Type B pancreatic cell (in vitro differentiated cells): ENCODE measurements at regions not wholly inside any gene's neighbourhood (a gene's known extent, or its start where the extent isn't known, plus 50 kb on each side); places are given as distances from the start of the nearest gene placed in this dataset.

ENCODE experiments used
- DNase-seq: peaks from one replicate; pipeline ENCODE4 v3.0.0; 2021; ENCODE audit warnings: mixed read lengths; ENCODE audit not compliant: unreplicated experiment; ENCODE audit errors: extremely low spot score
- H3K27ac Mint-ChIP-seq: 2 replicates; pipeline ENCODE4 v1.8.0; 2021; ENCODE audit warnings: mild to moderate bottlenecking, mixed read lengths
- H3K27me3 Mint-ChIP-seq: 2 replicates; pipeline ENCODE4 v1.8.0; 2021; ENCODE audit warnings: mixed read lengths
- H3K36me3 Mint-ChIP-seq: 2 replicates; pipeline ENCODE4 v1.8.0; 2021; ENCODE audit warnings: mixed read lengths
- H3K4me1 Mint-ChIP-seq: one replicate; pipeline ENCODE4 v1.8.0; 2021; ENCODE audit warnings: mixed read lengths; ENCODE audit not compliant: unreplicated experiment
- H3K4me3 Mint-ChIP-seq: 2 replicates; pipeline ENCODE4 v1.8.0; 2021; ENCODE audit warnings: mild to moderate bottlenecking, mixed read lengths
- H3K9me3 Mint-ChIP-seq: 2 replicates; pipeline ENCODE4 v1.8.0; 2021; ENCODE audit warnings: mixed read lengths
- TF ChIP-seq, protein P1 (sequence below): fragments of 200-600 bp; sonication (generic); conservative IDR thresholded peaks from 2 replicates; pipeline ENCODE4 v1.5.0; 2021; ENCODE audit warnings: antibody characterized with exemption, mild to moderate bottlenecking

DNA sequence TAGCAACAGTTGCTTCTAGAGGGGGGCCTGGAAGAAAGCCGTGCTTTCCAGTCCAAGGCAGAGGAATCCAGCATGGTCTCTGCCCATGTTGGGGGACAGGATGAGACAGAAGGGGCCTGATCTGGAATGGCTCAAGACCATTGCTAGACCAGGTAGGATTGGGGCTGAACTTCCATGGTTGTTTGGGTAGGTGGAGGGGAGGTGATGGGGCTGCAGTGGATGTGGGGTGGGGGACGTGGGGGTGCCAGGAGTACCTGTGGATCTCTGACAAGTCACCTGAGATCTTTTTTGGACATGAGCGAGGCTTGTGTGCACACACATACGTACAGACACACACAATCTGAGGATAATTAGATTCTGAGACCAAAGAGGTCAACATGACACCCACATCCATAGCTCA is 228.7 kb upstream of the SKOR2 start:
- no peak for DNase-seq
- no peak overlapping the region for H3K4me3 Mint-ChIP-seq
- H3K27me3 Mint-ChIP-seq: peaks cover 35% of the 10 kb centered on the region
- TF ChIP-seq, protein P1, sequence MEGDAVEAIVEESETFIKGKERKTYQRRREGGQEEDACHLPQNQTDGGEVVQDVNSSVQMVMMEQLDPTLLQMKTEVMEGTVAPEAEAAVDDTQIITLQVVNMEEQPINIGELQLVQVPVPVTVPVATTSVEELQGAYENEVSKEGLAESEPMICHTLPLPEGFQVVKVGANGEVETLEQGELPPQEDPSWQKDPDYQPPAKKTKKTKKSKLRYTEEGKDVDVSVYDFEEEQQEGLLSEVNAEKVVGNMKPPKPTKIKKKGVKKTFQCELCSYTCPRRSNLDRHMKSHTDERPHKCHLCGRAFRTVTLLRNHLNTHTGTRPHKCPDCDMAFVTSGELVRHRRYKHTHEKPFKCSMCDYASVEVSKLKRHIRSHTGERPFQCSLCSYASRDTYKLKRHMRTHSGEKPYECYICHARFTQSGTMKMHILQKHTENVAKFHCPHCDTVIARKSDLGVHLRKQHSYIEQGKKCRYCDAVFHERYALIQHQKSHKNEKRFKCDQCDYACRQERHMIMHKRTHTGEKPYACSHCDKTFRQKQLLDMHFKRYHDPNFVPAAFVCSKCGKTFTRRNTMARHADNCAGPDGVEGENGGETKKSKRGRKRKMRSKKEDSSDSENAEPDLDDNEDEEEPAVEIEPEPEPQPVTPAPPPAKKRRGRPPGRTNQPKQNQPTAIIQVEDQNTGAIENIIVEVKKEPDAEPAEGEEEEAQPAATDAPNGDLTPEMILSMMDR: no peak
- no peaks in the 10 kb centered on the region for H3K9me3 Mint-ChIP-seq
- no peak overlapping the region for H3K27ac Mint-ChIP-seq
- no peaks in the 10 kb centered on the region for H3K36me3 Mint-ChIP-seq
- H3K4me1 Mint-ChIP-seq: no peaks in the 10 kb centered on the region

DNA sequence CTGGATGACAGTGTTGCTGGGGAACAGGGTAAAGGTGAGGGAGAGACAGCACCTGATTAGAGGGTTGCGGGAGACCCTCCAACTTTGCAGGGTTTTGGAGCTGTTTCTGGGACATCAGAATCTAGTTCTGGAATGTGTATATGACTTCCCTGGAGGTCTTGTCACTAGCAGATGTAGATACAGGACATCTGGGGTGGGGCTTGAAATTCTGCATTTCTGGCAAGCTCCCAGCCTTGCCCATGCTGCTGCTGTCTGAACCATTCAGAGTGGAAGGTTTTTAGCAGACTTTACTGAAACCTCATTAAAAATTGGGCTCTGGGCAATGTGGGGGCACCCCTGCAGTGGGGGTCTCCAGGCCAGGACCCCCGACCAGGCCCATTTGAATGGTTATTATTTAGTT is 220.3 kb upstream of the SKOR2 start:
- no peak for DNase-seq
- TF ChIP-seq, protein P1: no peak
- no peaks in the 10 kb centered on the region for H3K36me3 Mint-ChIP-seq
- no peaks in the 10 kb centered on the region for H3K9me3 Mint-ChIP-seq
- H3K27me3 Mint-ChIP-seq: peaks cover 26% of the 10 kb centered on the region
- no peak overlapping the region for H3K4me3 Mint-ChIP-seq
- no peak overlapping the region for H3K27ac Mint-ChIP-seq
- H3K4me1 Mint-ChIP-seq: no peaks in the 10 kb centered on the region

GRCh38 chr18:47470941-47471340 is 219.5 kb upstream of the SKOR2 start:
- Mint-ChIP-seq H3K4me3 (no peak overlapping the region), H3K9me3 (no peaks in the 10 kb centered on the region), H3K36me3 (no peaks in the 10 kb centered on the region), H3K27me3 (peaks cover 18% of the 10 kb centered on the region), H3K27ac (no peak overlapping the region), H3K4me1 (no peaks in the 10 kb centered on the region)
- TF ChIP-seq, protein P1: no peak
- no peak for DNase-seq

DNA sequence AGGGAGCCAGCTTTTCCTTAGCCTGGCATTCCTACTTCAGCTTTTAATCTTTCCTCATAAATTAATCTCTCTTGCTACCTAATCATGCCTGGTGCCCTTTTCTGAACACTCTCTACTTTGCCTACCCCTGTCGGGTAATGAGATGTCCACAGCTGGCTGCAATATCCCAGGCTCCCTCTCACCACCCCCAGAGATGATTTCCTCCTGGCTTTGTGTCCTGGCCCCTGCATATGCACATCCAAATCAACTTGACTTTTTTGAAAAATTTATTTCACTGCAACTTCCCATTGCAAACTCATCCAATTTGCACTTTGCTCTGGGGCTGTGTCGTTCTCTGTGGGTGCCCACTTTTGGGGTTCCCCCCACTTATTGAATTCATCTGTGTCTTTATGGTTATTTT is 218.1 kb upstream of the SKOR2 start:
- no peaks in the 10 kb centered on the region for H3K9me3 Mint-ChIP-seq
- no peak overlapping the region for H3K27ac Mint-ChIP-seq
- DNase-seq: no peak
- no peaks in the 10 kb centered on the region for H3K36me3 Mint-ChIP-seq
- no peaks in the 10 kb centered on the region for H3K4me1 Mint-ChIP-seq
- no peak overlapping the region for H3K4me3 Mint-ChIP-seq
- H3K27me3 Mint-ChIP-seq: peaks cover 10% of the 10 kb centered on the region
- TF ChIP-seq, protein P1: no peak

GRCh38 chr18:47461977-47462376 is 210.5 kb upstream of the SKOR2 start:
- H3K4me1 Mint-ChIP-seq: no peaks in the 10 kb centered on the region
- H3K27ac Mint-ChIP-seq: no peak overlapping the region
- H3K27me3 Mint-ChIP-seq: peaks cover 8% of the 10 kb centered on the region
- DNase-seq: no peak
- no peaks in the 10 kb centered on the region for H3K9me3 Mint-ChIP-seq
- H3K36me3 Mint-ChIP-seq: no peaks in the 10 kb centered on the region
- H3K4me3 Mint-ChIP-seq: no peak overlapping the region
- TF ChIP-seq, protein P1: no peak

DNA sequence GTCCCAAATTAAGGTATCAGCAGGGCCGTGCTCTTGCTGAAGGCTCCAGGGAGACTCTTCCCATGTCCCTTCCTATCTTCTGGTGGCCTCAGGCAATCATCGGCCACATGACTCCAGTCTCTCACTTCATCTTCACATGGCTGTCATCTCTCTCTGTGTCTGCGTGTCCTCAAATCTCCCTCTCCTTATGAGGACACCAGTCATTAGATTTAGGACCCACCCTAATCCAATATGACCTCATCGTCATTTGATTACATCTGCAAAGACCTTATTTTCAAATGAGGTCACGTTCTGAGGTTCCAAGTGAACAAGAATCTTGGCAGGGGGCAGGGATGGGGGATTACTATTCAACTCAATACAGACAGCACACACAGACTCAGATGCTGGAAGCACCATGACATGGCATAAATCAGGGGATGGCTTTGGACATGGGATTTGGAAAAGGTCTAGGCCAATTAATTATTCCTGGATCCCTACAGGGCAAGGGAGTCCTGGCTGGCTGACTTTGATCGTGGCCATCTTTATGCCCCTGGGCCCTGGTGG is 210.0 kb upstream of the SKOR2 start:
- H3K27ac Mint-ChIP-seq: no peak overlapping the region
- no peak overlapping the region for H3K4me3 Mint-ChIP-seq
- peaks cover 13% of the 10 kb centered on the region for H3K27me3 Mint-ChIP-seq
- TF ChIP-seq, protein P1: no peak
- H3K36me3 Mint-ChIP-seq: no peaks in the 10 kb centered on the region
- DNase-seq: no peak
- no peaks in the 10 kb centered on the region for H3K4me1 Mint-ChIP-seq
- H3K9me3 Mint-ChIP-seq: no peaks in the 10 kb centered on the region
